Left kidney (tissue), 1 donor: ENCODE measurements at regions not wholly inside any gene's neighbourhood (a gene's known extent, or its start where the extent isn't known, plus 50 kb on each side); places are given as distances from the start of the nearest gene placed in this dataset.

ENCODE experiments used
- DNase-seq: peaks from one replicate; pipeline ENCODE4 v3.0.0-alpha.2; 2013

- no peak for DNase-seq
These were observed 239.2 kb upstream of the MIR17HG start for GRCh38 chr13:91108315-91108714.

GRCh38 chr13:91111476-91112200 lies 235.8 kb upstream of the MIR17HG start:
- no peak for DNase-seq

DNA sequence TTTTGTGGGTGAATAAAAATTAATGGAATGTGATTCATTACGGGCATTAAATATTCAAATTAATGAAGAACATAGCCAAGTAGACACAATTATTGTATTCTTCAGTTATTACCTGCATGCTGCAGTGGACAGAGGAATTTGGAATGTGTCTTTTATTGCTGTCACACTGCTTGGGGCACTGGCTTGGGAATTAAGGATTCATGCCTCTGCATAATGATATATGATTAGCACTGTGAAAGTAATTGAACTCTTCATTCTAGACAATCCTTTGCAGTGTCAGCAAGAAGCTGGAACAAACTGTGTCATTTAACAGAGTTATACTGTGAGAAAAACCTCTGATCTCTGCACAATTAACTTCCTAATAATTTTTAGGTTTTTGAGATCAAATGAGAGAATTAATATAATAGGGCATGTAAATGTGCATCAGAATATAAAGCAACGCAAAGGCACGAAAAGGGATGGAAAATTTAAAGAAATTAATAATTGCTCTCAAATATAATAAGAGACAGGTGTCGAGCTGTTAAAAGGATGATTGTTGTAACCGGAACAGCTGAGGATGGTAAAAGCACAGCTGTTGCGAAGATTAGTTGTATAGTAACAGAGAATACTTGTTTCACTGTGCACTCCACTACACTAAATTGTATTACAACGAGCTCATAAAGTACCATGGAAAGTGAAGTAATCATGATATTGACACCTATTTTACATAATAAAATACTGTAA lies 235.1 kb upstream of the MIR17HG start:
- DNase-seq: no peak

DNA sequence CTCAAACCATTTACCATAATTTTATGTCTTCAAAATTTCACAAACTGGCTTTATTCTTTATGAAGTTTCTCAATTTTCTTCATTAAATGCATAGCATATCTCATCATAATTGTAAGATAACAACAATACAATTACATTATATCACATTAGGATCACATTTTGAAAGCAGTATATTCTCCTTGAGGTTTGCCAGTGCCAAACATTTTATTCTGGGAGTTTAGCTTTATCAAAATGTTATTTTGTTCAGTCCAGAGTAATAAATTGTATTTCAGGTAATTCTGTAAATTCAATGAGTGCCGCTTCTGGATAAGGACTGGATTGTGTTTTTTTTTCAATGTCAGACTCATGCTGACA lies 234.6 kb upstream of the MIR17HG start:
- DNase-seq: no peak

GRCh38 chr13:91115776-91116175 lies 231.7 kb upstream of the MIR17HG start:
- no peak for DNase-seq

GRCh38 chr13:91117351-91117750 lies 230.1 kb upstream of the MIR17HG start:
- no peak for DNase-seq

DNA sequence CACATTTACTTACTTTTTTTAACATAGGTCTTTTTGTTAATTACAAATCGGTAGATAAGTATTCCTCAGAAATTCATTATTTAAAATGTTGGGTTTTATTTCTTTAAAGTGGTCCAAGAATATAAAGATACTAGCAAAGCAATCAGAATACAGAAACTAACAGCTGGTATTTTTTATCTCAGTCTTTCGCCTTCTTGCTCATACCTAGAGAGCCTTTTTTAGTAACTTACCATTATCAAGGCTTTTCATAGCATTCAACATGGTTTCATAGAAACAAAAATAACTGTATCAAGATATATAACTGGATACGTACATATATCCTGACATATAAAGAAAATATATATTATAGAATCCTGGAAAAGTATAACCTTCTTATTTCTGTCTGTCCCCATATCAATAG lies 227.8 kb upstream of the MIR17HG start:
- DNase-seq: no peak

GRCh38 chr13:91122766-91123165 lies 224.7 kb upstream of the MIR17HG start:
- no peak for DNase-seq

DNA sequence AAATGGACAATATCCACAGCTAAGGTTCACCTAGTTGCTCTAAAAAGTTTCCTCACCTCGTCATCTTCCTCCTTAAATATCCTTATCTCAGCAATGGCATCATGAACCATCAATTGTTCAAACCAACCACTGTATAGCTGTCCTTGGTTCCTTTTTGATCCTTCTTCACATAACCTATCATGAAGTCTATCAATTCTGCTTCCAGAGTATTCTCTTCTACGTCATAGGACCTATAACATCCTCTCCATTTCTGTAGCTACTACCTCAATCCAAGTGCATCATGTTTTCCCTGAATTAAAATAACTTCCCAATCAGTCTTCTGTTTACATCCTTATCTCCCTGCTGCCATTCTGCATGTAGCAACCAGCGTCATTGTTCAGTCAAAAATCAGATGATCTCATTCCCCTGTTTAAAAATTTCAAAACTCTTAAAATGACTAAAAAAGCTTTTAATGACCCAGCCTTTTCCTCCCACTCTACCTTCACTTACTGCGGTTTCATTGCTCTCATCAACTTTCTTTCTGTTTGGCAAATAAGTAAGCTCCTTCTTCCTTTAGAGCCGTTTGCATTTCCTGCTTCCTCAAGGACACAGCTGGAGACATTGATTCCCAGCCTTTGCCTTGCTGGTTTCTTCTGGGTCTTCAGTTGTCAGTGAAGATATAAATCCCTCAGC lies 223.9 kb upstream of the MIR17HG start:
- DNase-seq: no peak

- no peak for DNase-seq
These were observed 220.7 kb upstream of the MIR17HG start for GRCh38 chr13:91126806-91127205.

DNA sequence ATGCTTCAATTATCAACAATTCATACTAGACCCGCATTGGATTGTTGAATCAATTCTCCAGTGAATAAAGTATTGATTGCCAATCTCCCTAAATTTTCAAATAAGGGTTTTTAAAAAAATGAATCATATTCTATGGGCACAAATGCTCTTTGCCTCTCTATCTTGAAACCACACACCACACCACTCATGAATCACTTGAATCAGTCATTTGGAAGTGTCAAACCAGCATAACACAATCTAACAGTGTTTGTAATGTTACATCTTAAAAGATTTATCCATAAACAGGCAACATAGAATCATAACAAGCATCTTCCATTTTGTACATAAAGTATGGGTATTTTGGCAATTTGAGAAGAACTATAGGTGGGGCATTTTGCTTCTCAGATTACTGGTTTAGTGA lies 219.5 kb upstream of the MIR17HG start:
- DNase-seq: no peak

GRCh38 chr13:91132381-91132780 lies 215.1 kb upstream of the MIR17HG start:
- no peak for DNase-seq

GRCh38 chr13:91132786-91133185 lies 214.7 kb upstream of the MIR17HG start:
- no peak for DNase-seq

DNA sequence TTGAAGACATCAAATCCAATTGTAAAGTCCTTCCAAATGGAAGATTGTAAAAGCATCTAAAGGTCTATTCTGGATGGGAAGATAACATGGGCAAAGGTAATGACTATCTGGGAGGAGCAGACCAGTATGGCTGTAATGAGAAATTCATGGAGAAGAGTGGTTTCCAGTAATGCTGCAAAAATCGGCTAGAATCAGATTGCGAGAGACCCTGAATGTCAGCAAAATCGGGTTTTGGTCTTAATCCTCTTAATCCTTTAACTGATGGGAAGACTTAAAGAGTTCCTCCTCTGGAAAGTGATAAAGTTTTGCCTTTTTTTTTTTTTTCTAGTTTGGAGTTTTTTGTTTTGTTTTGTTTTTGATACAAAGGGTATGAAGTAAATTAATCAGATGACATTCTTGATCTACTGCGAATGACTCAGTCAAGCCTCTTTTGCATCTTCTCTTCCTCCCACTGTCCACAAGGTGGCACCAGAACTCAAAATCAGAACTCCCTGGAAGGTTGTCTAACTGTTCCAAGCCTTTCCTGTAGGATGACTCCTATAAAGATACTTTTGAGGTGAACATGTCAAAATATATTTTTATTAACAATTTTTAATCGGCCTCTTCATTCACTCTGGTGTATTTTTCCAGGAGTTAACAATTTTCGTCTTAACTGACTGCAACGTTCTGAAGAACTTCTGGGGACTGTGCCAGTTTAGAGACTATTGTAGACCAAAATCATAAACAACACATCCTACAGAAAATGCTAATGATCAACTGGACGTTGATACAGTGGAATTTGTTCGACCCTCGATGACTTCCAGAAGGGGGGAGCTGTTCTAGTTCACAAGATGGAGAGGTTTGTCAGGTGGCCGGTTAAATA lies 213.3 kb upstream of the MIR17HG start:
- no peak for DNase-seq

DNA sequence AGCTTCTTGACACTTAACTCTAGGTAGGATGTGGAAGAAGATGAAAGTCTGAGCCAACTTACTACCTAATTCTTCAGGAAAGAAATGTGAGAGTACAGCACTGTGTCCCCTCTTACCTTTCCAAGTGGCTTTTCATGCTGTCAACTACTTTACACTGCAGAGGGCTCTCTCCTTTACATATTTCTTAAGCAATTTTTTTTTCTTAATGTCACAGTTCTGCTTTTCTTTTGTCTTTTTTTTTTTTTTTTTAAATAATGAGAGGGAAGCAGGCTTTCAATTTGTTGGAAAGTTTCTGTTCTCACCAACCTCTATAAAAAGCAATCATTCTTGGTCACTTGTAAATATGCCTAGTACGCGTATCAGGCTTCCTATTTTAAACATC lies 212.7 kb upstream of the MIR17HG start:
- DNase-seq: no peak

GRCh38 chr13:91135376-91135775 lies 212.1 kb upstream of the MIR17HG start:
- no peak for DNase-seq

GRCh38 chr13:91135968-91136367 lies 211.5 kb upstream of the MIR17HG start:
- no peak for DNase-seq

- no peak for DNase-seq
These were observed 210.7 kb upstream of the MIR17HG start for GRCh38 chr13:91136806-91137205.

GRCh38 chr13:91139232-91139631 lies 208.3 kb upstream of the MIR17HG start:
- DNase-seq: no peak

DNA sequence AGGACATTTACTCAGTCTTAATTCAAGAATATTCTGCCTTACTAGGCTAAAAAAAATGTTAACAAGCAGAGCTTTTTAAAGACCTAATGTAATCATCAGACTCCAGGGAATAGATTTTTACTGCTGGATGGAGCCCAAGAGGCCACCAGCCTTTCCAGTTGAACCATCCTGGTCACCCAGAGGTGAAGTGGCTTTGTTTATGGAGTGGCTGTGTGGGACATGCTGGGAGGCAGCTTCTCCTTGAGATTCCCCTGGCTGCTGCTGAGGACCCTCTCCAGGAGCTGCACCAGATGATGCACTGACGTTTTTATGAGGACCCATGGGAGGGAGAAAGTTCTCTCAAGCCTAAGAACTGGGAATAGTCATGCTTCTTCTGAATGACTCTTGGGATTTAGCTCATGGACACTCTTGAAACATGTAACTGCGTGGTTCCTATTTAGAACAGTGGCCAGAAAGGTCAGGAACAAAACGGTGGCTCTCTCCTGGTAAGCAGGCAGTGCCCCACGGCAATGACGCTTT lies 205.9 kb upstream of the MIR17HG start:
- no peak for DNase-seq

GRCh38 chr13:91142572-91142971 lies 204.9 kb upstream of the MIR17HG start:
- no peak for DNase-seq

- DNase-seq: no peak
These were observed 203.4 kb upstream of the MIR17HG start for GRCh38 chr13:91144054-91144453.
